ENCODE measurements at regions not wholly inside any gene's neighbourhood (a gene's known extent, or its start where the extent isn't known, plus 50 kb on each side); places are given as distances from the start of the nearest gene placed in this dataset.
"Not testable (repeated sequence)": the region's sequence is repeated elsewhere in the genome, so short reads cannot be mapped to it uniquely, and the experiment has no call there.

- Histone ChIP-seq H3K79me2 (ENCODE audit: low read length) (no peaks in the 10 kb centered on the region), H3K4me2 (ENCODE audit: low read length) (no peak overlapping the region), H3K27me3 (ENCODE audit: low read length) (no peaks in the 10 kb centered on the region), H3K4me1 (ENCODE audit: insufficient read depth, low read length) (no peaks in the 10 kb centered on the region), H3K4me3 (ENCODE audit: low read length) (no peak overlapping the region), H3K9me3 (ENCODE audit: low read length) (no peaks in the 10 kb centered on the region), H3K27ac (ENCODE audit: low read length) (no peak overlapping the region), H3K9ac (ENCODE audit: low read length) (no peak overlapping the region), H2AFZ (ENCODE audit: low read length) (no peak overlapping the region), H3K9me2 (replicated peaks; ENCODE audit: low read length) (no peaks in the 10 kb centered on the region), H4K20me1 (ENCODE audit: low read length) (no peaks in the 10 kb centered on the region), H3K36me3 (ENCODE audit: low read depth, low read length) (no peaks in the 10 kb centered on the region), H3F3A (ENCODE audit: low read length, unreplicated experiment) (no peaks in the 10 kb centered on the region)
- DNase-seq (no peak), ATAC-seq (no peak)
- BruUV-seq (replicated peaks): no TSS peak
- ChIA-PET POLR2A (ENCODE audit: unreplicated experiment) (no interaction called here), CTCF (no interaction called here)
- intact Hi-C loops (cut with micrococcal nuclease): no loop called here
- TF ChIP-seq CTCF (conservative IDR thresholded peaks at IDR 0.05; ENCODE audit: low read depth, low read length): no peak
- TF ChIP-seq EZH2 (IDR thresholded peaks at IDR 0.05; ENCODE audit: low read length, unreplicated experiment): no peak
- TF ChIP-seq EZH2phosphoT487 (IDR thresholded peaks at IDR 0.05; ENCODE audit: borderline replicate concordance, low read length): no peak
Observed at GRCh38 chr9:100819980-100820379, 208.5 kb upstream of the PLPPR1 start.

- POLR2A ChIA-PET (ENCODE audit: unreplicated experiment); ATAC-seq; H3F3A ChIP-seq (ENCODE audit: low read length, unreplicated experiment); H3K27me3 ChIP-seq (ENCODE audit: low read length); DNase-seq; CTCF ChIA-PET; H3K79me2 ChIP-seq (ENCODE audit: low read length); H3K4me1 ChIP-seq (ENCODE audit: insufficient read depth, low read length); H3K36me3 ChIP-seq (ENCODE audit: low read depth, low read length); BruUV-seq (replicated peaks); H3K4me3 ChIP-seq (ENCODE audit: low read length); H3K4me2 ChIP-seq (ENCODE audit: low read length); intact Hi-C loops (cut with micrococcal nuclease); H3K27ac ChIP-seq (ENCODE audit: low read length); H3K9me3 ChIP-seq (ENCODE audit: low read length); H4K20me1 ChIP-seq (ENCODE audit: low read length); H3K9me2 ChIP-seq (replicated peaks; ENCODE audit: low read length); H3K9ac ChIP-seq (ENCODE audit: low read length); H2AFZ ChIP-seq (ENCODE audit: low read length): not testable (repeated sequence)
Observed at GRCh38 chr9:100833035-100833434, 195.5 kb upstream of the PLPPR1 start.

GRCh38 chr9:100838857-100839256, 189.7 kb upstream of the PLPPR1 start:
- Histone ChIP-seq H3K4me1 (ENCODE audit: insufficient read depth, low read length) (no peaks in the 10 kb centered on the region), H3F3A (ENCODE audit: low read length, unreplicated experiment) (no peaks in the 10 kb centered on the region), H4K20me1 (ENCODE audit: low read length) (no peaks in the 10 kb centered on the region), H3K27ac (ENCODE audit: low read length) (no peak overlapping the region), H3K9me2 (replicated peaks; ENCODE audit: low read length) (no peaks in the 10 kb centered on the region), H3K9me3 (ENCODE audit: low read length) (no peaks in the 10 kb centered on the region), H3K27me3 (ENCODE audit: low read length) (no peaks in the 10 kb centered on the region), H3K4me2 (ENCODE audit: low read length) (no peak overlapping the region), H2AFZ (ENCODE audit: low read length) (no peak overlapping the region), H3K9ac (ENCODE audit: low read length) (no peak overlapping the region), H3K4me3 (ENCODE audit: low read length) (no peak overlapping the region), H3K79me2 (ENCODE audit: low read length) (no peaks in the 10 kb centered on the region), H3K36me3 (ENCODE audit: low read depth, low read length) (no peaks in the 10 kb centered on the region)
- TF ChIP-seq EZH2 (IDR thresholded peaks at IDR 0.05; ENCODE audit: low read length, unreplicated experiment) (no peak), EZH2phosphoT487 (IDR thresholded peaks at IDR 0.05; ENCODE audit: borderline replicate concordance, low read length) (no peak), CTCF (conservative IDR thresholded peaks at IDR 0.05; ENCODE audit: low read depth, low read length) (no peak)
- no peak for DNase-seq
- ChIA-PET POLR2A (ENCODE audit: unreplicated experiment) (no interaction called here), CTCF (no interaction called here)
- intact Hi-C loops (cut with micrococcal nuclease): no loop called here
- no TSS peak for BruUV-seq (replicated peaks)
- ATAC-seq: no peak

Measured in PC-3 (cell line).